Fibroblast of skin of left biceps (primary cell): ENCODE measurements at regions not wholly inside any gene's neighbourhood (a gene's known extent, or its start where the extent isn't known, plus 50 kb on each side); places are given as distances from the start of the nearest gene placed in this dataset.
"Not testable (repeated sequence)": the region's sequence is repeated elsewhere in the genome, so short reads cannot be mapped to it uniquely, and the experiment has no call there.

Experiments
- DNase-seq, 2 experiments: peaks; one replicate each; pipeline ENCODE4 v3.0.0-alpha.2; 2013; ENCODE audit warnings: low read depth in 2 of 2

DNA sequence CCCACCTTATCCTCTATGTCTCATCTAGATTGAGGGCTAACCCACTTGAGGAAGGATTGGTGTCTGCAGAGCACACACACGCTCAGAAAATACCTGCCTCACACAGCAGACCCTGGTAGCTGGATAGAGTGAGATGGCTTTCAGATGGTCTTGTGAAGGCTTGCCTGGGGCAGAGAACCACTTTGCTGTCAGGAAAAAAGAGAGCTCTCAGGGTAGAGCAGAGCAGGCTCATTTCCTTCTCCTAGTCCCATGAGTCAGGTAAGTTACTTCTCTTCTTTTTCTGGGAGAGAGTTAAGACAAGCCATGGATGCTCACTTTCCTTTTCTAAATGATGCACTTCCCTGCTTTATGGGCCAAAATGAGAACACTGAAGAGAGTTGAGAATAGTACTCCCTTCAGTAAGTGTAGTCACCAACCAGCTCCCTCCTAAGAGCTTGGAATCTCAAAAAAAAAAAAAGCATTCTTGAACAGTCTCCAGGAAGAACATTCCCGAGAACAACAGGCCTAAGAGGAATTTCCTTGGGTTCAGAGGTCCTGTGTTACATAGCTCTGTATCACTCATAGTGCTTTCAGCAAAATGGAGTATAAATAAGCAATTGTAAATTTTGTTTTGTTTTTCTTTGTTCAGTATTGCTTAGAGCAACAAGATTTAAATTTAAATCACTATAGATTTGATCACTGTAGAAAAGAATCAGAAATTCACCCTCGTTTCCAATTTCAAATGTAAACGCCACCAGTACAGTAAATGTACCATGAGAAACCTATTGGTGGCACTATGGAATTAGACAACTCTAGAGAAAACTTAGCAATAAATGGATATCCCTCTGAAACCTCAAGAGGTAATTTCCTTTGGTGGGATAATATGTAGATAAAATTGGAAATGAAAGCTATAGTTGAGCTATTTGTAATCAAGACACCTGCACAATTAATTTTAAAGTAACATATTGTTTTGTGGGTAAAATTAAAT, 530.3 kb downstream of the RFPL4B start:
- DNase-seq: peak; percentile 91 to 94

DNA sequence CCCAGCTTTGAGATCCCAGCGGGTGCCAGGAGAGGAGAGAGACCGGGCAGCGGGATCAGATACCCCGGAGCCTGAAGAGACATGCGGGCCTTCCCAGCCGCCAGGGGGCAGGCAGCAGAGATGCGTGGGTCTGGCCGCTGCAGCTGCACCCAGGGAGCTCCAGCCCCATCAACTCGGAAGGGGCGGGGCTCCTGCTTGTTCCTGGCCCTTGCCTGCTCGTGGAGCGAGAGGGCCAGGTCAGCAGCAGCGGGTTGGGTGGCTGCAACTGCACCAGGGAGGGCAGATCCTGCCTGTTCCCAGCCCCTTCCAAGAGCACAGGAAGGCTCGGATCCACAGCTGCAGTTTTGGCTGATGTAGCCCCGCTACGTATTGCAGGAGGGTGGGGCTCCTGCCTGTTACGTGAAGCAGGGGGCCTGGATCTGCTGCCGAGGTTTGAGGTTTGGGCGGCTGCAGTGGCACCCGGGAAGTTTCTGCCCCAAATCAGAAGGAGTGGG, 532.8 kb downstream of the RFPL4B start:
- DNase-seq: no peak

DNA sequence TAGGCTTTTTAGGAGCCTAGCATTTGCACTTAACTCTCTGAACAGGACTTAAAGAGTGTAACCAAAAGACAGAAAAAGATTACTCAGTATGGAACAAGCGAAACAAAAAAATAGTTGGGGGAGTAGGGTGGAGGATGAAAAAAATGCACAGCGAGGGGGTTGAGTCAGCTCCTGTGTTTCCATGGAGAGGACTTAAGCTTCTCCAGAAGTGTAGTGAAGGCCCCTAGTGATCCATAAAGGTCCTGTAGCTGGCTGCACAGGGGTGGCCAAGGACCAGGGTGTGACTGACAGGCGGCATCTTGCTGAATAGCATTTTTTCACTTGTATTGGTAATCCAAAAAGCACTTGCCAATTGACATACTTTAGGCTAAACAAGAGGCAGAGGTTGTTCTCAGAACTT, 533.9 kb downstream of the RFPL4B start:
- DNase-seq: peak; percentile 51 to 54

DNA sequence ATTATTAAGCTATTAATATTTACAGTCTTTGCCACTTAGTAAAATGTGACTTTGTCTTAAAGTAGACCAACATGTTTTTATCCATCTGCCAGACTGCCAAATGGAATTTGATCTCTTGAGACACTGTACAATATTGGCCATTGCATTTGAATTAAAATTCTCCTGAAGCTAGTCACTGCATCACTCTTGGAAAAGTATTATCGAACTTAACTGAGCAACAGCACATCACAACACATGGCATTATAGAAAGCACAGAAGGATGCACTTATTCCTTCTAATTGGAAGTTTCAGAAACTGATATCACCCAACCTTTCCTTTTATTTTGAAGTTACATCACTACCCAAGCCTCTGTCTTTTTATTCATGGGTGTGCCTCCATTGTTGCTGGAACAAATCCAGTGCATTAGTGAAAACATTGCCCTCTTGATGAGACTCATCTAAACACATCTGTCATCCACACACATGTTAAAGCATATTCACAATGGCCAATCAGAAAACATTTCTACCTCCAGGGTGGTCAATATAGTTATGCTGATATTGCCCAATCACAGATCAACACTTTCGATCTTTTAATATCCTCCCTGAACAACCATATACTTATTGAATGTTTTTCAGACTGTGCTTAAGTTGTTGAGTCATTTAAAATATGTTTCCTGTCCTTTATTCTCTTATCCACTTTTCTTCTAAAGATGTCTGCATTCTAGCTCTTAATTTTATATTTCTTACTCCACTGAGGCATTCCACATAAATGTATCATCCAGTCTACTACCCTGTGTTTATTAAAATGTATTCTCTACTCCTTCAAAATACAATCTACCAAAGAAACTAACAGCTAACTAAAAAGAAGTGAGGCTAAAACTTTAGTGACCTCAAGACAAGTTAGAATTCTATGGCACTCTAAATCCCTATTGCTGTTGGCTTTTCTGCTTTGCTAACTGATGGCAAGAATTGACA, 535.0 kb downstream of the RFPL4B start:
- DNase-seq: peak; percentile 35 to 36

DNA sequence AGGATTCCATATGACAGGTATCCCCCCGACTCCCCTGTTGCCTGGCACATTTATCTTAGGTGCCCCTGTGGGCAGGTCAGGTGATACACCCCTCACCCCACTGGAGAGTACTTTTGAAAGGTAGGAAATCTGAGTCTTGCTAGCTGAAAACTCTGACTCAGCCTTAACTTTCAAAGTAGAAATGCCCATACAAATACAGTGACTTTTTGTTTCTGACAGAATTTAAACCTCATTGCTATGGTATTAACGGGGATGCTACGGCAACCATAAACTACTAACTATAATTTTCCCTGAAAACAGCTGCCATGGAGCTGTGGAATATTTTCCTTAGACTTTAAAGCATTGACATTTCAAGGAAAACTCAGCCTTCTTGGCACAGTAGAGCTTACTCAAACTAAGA, 536.0 kb downstream of the RFPL4B start:
- DNase-seq: no peak

DNA sequence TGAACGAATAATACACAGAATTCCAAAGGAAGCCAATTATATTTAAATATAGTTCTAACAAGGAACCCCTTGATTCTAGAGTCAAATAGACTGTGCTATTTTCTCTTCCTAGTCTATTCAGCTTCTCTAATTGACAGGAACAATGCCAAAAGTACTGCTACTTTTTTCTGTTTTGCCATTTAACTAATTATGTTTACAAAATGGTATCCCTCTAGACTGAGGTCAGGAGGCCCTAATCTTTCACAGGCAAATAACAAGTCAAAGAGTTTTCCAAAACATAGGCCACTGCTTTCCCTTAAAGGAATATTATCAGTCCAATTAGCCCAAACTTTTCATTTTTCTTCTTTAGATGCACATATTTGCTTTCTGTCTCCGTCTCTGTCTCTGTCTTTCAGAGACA, 539.3 kb downstream of the RFPL4B start:
- no peak for DNase-seq

DNA sequence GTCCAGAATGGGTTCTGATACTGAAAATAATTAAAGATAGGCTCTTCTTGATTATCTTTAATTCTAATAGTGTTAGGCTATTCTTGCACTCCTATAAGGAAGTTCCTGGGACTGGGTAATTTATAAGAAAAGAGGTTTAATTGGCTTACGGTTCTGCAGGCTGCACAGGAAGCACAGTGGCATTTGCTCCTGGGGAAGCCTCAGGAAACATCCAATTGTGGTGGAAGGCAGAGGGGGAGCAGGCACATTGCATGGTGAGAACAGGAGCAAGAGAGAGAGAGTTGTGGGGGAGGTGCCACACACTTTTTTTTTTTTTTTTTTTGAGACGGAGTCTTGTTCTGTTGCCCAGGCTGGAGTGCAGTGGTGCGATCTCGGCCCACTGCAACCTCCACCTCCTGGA, 540.3 kb downstream of the RFPL4B start:
- DNase-seq: not testable (repeated sequence)

DNA sequence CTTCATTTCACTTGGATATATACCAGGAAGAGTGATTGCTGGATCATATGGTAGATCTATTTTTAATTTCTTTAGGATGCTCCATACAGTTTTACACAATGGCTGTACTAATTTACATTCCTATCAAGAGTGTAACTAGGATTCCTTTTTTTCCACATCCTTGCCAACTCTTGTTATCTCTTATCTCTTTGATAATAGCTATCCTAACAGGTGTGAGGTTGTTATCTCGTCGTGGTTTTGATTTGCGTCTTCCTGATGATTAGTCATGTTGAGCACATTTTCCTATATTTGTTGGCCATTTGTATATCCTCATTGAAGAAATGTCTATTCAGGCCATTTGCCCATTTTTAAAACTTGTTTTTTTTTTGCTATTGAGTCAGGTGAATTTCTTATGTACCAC, 552.4 kb downstream of the RFPL4B start:
- no peak for DNase-seq

DNA sequence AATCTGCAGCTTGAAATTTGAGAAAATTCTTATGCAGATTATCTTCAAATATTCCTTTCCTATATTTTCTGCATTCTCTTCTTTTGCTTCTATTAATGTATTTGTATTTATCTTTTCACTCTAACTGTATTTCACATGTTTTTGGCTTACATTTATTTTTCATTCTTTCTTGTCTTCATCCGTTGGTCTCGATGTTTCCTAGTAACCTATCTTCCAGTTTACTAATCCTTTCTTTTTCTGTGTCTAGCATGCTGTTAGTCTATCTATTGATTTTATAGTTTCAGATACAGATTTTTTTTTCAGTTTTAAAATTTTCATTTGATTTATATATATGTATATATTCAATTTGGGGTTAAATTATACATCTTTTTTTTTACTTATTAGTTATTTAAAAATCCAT, 556.2 kb downstream of the RFPL4B start:
- DNase-seq: no peak

DNA sequence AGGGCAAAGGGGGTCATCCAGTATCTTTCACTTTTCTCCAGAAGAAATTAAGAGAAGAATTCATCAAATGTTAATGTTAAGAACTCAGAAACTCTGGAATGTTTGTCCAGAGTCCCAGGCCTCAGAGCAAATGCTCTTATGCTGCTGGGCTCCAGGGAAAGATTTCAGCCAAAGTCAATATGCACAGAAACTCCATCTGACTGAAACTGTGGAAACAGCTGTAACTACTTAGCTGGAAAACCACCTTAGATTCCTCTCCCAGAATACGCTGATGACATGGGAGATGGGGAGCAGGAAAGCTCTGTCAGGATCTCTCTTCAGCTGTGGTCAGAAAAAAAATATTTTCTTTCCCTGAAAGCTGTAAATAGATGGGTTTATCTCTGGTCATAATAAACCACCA, 559.6 kb downstream of the RFPL4B start:
- DNase-seq: peak; percentile 95 to 96

DNA sequence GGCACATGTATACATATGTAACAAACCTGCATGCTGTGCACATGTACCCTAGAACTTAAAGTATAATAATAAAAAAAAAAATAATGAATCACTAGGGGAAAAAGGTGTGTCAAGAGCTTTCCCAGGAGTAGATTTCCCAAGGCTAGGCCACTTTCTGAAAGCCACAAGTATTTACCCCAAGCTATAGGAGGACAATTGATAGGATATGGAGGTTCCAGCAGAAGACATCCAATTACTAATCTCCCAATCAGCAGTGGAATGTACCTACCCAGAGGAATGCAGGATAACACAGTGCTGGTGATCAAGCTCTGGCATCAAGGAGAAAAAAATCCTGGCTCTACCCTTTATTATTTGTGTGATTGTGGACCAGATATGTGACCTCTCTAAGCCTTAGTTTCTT, 562.7 kb downstream of the RFPL4B start:
- peak in 1 of 2 experiments; percentile 36 for DNase-seq

DNA sequence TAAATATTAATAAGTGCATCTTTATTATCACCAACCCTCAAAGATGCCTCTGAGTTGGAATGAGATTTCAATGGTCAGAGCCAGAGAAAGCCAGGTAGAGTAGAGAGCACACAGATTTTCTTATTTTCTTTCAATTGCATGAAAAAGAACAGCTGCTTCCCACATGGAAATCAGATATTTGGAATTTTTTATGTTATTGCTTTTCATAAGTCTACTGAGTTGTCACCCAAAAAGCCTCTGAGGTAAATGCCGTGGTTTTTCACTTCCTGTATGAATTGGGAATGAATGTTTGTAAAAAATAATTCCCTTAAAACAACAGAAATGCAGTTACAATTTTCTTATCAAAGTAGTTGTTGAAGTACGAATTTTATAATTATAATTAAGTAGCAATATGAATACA, 563.1 kb downstream of the RFPL4B start:
- DNase-seq: peak; percentile 59 to 62

DNA sequence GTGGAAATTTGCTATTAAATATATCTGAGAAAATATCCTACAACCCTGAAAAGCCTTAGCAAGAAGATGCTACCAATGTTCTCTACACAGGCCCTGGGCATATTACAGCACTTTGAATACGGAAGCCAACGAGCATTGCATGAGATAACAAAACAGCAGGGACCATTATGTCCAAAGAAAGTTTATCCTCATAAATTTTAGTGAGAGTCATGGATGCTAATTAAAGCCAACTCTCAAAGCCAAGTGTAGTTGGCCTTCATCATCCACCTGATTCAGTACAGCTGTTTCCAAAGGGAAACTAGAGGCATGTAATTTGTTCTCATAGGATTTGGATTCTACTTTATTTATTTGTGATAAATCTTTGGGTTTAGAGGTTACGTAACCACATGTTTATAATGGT, 564.8 kb downstream of the RFPL4B start:
- no peak for DNase-seq

DNA sequence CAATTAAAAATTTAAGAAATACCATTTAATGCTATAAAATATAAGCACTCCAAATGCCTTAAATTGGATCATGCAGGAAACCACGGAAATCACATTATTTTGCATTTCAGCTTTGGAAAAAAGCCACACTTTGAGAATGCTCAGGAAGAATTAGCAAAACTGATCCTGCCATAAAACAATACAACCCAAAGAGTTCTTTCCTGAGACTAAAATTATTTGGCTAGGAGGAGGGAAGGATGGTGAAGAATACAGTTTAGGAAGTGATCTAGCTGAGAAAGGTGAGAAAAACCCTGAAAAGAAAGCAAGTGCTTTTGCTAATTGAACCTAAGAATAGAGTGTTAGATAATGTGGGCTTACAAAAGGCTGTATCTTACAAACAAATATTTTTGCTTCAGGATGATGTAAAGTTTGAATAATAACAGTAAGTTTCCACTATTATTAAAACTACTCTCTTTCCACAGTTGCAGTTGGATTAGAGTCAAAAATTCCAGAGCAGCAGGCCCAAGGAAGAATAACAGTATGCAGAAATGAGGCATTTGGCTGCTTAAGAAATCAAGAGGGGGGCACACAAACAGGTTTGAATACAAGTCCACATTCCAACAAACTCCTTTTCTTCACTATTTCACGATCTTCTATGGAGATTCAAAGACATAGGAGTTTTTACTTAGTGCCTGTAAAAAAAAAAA, 565.4 kb downstream of the RFPL4B start:
- DNase-seq: peak; percentile 64 to 66

DNA sequence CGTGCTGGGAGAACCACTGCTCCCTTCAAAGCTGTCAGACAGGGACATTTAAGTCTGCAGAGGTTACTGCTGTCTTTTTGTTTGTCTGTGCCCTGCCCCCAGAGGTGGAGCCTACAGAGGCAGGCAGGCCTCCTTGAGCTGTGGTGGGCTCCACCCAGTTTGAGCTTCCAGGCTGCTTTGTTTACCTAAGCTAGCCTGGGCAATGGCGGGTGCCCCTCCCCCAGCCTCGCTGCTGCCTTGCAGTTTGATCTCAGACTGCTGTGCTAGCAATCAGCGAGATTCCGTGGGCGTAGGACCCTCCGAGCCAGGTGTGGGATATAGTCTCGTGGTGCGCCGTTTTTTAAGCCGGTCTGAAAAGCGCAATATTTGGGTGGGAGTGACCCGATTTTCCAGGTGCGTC, 572.6 kb downstream of the RFPL4B start:
- not testable (repeated sequence) for DNase-seq

DNA sequence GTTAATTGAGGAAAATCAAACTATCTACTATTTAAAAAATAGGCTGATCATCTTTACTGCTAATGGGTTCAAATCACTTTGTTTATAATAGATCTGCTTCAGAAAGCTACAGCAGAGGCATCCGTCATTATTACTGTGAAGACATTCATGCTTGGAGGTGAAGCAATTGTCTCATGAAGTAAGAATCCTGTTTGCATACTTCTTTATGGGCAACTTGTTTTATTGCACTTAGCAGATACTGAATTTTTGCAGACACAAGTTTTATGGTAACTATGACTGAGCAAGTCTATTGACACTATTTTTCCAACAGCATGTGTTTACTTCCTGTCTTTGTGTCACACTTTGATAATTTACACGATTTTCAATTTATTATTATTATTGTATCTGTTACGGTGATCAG, 573.9 kb downstream of the RFPL4B start:
- DNase-seq: no peak

DNA sequence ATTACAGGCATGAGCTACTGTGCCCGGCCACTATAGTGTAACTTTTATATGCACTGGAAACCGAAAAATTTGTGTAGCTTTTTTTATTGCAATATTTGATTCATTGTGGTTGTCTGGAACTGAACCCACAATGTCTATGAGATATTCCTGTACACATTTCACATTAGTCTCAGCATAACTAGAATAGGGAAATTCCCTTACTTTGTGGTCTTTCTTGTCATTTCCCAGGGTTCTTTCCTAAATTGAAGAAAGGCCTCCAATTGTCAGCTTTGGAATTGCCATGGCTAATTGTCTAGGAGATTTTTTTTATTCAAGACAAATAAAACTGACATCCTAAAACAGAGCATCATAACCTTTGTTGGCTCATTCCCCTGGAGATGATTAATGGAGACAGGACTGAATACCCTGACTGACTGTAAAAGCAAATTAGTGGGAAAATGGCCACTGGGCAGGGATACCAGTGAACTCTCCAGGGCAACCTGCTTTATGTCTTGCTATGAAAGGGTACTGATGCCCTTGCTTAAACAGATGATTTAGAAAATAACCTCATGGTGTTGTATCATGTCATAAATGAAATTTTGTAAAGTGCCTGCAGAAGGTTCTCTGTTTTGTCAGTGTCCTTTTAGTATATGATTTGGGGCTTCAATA, 576.9 kb downstream of the RFPL4B start:
- DNase-seq: no peak

DNA sequence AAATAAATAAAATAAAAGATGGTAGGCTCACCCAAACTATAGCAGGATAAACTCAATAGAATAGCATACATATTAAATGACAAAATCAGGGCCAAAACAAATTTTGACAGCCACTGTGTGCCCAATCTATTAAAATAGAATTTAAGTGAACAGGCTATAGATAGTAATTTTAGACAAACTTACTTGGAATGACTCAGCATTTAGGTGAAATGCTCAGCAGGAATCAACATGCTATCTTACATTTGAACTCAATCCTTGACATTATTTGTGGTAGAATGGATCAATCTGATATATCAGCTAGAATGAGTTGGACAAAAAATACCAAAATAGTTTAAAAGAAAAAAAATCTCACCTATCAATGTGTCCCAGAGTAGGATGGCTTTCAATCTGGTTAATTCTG, 578.6 kb downstream of the RFPL4B start:
- no peak for DNase-seq

DNA sequence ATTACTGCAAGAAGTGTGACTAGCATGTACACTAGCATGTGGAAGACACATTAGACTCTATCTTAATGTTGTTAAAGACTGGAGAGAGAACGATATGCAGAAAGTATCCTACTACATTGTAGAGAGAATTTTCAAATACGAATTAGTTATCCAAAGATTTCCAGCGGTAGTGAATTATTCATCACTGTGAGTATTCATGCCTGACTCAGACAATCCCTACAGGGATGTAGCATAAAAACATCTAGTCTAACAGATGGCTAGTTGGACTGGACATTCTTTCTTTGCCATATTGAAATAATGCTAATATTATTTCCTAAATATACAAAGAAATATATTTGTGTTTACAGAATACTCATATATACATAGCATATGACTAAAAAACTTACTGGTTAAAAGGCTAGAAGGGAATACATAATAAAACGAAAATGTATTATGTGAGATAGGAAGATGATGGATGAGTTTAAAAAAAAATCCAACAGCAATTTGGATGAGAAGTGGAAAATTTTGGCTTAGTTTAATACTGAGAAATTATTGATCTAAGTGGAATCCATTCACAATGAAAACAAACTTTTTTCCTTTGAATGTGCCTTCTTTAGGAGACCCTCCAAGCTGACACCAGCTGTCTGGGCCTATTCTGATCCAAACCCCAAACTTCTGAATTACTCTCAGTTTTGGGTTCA, 580.7 kb downstream of the RFPL4B start:
- no peak for DNase-seq

DNA sequence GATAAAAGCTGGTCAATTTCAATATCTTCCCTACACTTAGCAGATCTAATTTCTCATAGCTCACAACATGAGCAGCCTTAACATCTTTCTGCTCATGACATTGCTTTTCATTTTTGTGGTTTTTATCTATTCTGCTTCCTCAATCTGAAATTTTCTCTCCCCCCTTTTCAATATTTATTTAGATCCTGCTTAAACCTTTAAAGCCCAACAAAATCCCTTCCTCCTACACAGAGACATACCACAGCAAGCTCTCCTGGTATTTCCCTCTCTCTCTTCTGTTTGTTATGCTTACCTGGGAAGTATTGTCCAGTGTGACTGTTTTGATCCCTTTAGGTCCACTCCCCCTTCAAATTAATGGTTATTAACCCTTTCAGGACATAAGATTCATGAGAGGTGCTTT, 582.5 kb downstream of the RFPL4B start:
- DNase-seq: no peak

DNA sequence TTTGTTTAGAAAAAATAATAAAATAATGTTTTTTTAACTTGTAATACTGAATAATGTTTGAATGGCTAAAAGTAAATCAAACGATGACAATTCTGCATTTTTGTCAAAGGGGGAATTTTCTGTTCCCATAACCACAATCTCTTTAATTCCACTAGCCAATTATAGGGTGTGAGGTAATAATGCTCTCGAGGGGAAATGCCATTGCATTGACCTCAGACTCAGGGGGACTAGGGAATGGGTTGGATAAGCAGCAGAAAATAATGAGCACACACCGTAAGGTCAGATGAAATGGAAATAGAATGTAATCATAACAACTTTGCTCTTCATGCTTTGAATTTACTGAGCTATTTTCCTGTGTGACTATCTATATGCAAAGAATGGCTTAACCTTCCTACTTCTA, 584.7 kb downstream of the RFPL4B start:
- peak; percentile 69 to 71 for DNase-seq
